ENCODE measurements at regions not wholly inside any gene's neighbourhood (a gene's known extent, or its start where the extent isn't known, plus 50 kb on each side); places are given as distances from the start of the nearest gene placed in this dataset.

- no peak for TF ChIP-seq CTCF (IDR thresholded peaks at IDR 0.05)
- TF ChIP-seq POLR2A (IDR thresholded peaks at IDR 0.05), result no peak
Observed at GRCh38 chr19:31141301-31141700, 207.9 kb downstream of the TSHZ3 start.

Data from body of pancreas (tissue), 4 donors.